Fibroblast of pulmonary artery (primary cell): ENCODE measurements at regions not wholly inside any gene's neighbourhood (a gene's known extent, or its start where the extent isn't known, plus 50 kb on each side); places are given as distances from the start of the nearest gene placed in this dataset.

Experiments used
- DNase-seq: peaks from one replicate; pipeline ENCODE4 v3.0.0-alpha.2; 2010; ENCODE audit warnings: low read depth
- H3K4me3 ChIP-seq: replicated peaks from 2 replicates; pipeline ENCODE4 v1.5.1; 2011; ENCODE audit warnings: low read depth, mild to moderate bottlenecking, control low read depth, low read length, moderate library complexity
- TF ChIP-seq, protein P1 (sequence below): IDR thresholded peaks from 2 replicates; pipeline ENCODE4 v1.5.1; 2011; ENCODE audit warnings: mild to moderate bottlenecking, control low read depth, low read length, inconsistent platforms; ENCODE audit errors: missing control alignments

DNA sequence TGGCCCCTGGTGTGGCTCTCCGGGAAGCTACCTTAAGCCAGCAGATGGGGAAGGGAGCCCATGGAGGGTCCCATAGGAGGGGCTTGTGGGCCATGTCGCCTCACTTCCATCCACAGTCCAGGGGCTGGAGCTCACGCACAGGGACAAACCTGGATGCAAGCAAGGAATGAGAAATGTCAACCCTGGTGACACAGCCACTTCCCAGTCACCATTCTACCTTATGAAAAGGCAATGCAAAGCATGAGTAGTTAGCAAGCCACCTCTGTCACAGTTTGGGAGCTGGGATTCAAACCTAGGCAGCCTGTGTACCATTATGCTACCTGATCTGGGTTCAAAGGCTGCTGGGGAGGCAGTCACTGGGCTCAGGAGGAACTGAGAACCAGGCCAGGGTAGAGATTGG, 170.0 kb upstream of the KLHL29 start:
- TF ChIP-seq, protein P1, sequence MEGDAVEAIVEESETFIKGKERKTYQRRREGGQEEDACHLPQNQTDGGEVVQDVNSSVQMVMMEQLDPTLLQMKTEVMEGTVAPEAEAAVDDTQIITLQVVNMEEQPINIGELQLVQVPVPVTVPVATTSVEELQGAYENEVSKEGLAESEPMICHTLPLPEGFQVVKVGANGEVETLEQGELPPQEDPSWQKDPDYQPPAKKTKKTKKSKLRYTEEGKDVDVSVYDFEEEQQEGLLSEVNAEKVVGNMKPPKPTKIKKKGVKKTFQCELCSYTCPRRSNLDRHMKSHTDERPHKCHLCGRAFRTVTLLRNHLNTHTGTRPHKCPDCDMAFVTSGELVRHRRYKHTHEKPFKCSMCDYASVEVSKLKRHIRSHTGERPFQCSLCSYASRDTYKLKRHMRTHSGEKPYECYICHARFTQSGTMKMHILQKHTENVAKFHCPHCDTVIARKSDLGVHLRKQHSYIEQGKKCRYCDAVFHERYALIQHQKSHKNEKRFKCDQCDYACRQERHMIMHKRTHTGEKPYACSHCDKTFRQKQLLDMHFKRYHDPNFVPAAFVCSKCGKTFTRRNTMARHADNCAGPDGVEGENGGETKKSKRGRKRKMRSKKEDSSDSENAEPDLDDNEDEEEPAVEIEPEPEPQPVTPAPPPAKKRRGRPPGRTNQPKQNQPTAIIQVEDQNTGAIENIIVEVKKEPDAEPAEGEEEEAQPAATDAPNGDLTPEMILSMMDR = no peak
- no peak overlapping the region for H3K4me3 ChIP-seq
- no peak for DNase-seq

DNA sequence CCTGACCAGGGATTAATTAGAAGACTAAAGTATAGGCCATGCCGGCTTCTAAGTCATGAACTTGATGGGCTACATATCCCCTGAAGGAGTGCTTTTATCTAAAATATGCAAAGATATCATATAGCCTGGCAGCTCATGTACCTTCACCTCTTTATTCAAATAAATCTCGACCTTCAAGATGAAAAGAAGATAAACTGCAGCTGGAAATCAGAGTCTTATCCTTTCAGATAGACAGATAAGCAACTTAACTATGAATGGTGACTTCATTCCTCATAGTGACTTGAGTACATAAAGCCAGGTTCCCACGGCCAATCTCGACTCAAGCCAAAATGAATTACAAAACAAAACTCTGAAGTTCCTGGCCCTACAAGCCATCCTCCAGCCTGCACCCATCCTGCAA, 165.3 kb upstream of the KLHL29 start:
- DNase-seq = no peak
- H3K4me3 ChIP-seq = no peak overlapping the region
- TF ChIP-seq, protein P1 = no peak

DNA sequence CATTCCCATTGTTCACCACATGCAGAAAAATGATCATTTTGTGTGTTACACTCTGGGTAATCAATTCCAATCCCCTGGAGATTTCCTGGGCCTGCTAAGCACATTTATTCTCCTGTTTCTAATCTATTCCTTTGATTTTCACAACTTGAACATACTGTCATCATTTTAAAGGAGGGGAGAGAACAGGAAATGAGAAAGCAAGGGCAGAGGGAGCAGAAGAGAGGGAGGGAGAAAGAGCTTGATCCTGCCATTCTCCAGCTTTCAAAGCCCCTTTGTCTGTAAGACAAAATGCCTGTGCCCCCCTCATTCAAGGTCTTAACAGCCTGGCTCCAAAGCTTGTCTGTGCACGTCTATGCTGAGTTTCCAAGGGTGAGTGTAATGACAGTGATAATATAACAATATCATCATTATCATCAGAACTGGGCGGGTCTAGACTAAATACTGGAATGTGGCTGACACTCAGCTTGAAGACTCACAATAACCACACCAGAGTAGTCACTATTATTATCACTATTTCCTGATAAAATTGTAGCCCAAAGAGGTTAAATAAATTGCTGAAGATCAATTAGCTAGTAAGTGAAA, 164.4 kb upstream of the KLHL29 start:
- H3K4me3 ChIP-seq = no peak overlapping the region
- no peak for DNase-seq
- TF ChIP-seq, protein P1 = no peak

DNA sequence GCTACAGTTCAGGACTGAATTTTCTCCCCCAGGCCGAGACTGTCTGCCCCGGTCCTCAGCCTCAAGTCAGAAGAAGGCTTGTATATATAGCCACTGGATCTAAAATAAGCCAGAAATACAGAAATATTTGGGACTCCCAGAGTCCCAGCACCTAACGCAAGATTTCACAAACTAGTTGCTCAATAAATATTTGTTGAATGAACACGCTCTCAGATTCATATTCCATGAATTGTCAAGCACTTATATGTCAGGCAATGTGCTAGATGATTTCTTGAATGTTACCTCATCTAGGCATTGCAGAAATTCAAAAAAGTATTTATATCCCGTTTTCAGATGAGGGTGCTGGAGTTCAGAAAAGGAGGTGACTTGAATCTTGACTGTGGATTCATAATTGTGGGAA, 163.7 kb upstream of the KLHL29 start:
- no peak overlapping the region for H3K4me3 ChIP-seq
- DNase-seq = no peak
- TF ChIP-seq, protein P1 = no peak

DNA sequence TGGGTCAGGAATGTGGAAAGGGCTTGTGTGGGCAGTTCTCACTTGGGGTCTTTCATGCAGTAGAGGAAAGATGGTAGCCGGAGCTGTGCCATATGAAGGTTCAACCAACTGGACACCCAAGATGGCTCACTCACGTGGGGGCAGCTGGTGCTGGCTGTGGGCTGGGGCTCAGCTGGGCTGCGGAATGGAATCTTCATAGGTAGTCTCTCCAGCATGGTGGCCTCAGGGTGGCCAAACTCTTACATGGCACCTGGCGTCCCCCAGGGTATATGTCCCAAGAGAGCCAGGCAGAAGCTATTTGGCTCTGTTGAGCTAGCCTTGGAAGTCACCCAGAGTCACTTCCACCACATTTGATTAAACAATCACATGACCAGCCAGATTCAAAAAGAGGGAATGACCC, 163.1 kb upstream of the KLHL29 start:
- TF ChIP-seq, protein P1 = no peak
- DNase-seq = no peak
- H3K4me3 ChIP-seq = no peak overlapping the region

DNA sequence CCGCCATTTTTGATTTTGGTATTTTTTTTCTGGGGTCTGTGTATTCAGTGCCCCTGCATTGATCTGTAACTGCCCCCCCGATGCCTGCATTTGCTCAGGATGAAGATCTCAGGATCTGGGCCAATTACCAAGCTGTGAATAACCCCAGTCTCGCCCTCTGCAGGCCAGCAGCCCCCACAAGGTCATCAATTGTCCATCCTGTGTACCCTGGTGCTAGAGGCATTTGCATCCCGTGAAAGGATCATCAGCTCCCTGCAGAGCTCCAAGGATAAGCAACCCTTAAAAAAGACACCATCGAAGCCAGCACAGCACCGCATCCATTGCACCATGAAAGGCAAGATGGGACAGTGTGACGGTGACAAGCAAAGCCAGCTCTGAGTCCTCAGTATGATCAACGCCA, 154.1 kb upstream of the KLHL29 start:
- TF ChIP-seq, protein P1 = no peak
- H3K4me3 ChIP-seq = no peak overlapping the region
- DNase-seq = no peak

DNA sequence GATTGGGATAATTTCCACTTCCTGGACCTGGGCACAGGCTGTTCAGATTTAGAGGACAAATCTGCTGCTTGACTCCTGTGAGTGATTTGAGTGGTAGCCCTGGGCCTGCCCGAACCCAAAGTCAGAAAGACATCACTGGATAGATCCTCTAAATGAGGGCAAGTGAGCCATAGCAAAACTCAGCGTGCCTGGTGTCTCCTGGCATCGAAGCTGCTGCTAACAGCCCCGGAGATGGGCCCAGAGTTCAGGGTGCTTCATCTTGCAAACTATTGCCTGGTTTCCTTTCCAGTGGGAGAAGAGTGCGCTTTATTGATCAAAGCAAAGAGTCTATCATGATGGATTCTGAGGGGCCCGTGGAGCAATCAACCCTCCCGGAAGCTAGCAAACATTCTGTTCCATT, 153.1 kb upstream of the KLHL29 start:
- H3K4me3 ChIP-seq = no peak overlapping the region
- DNase-seq = no peak
- TF ChIP-seq, protein P1 = no peak
